A673 (cell line): ENCODE measurements at regions not wholly inside any gene's neighbourhood (a gene's known extent, or its start where the extent isn't known, plus 50 kb on each side); places are given as distances from the start of the nearest gene placed in this dataset.

Source experiments
- BruUV-seq: library from RNA; stranded (reverse); fragments of 400-500 nt; replicated peaks from 2 replicates; lab custom pipeline; 2021; lab: Mats Ljungman, UMichigan
- CTCF ChIA-PET: fragments of 300-600 bp; sonication (Branson Sonifier 250); formaldehyde crosslinking; loops from one replicate; lab custom pipeline; 2022; ENCODE audit warnings: antibody characterized with exemption; lab: Charles Lee
- POLR2A ChIA-PET: fragments of 300-600 bp; sonication (Branson Sonifier 250); formaldehyde crosslinking; loops from one replicate; lab custom pipeline; 2022; ENCODE audit warnings: antibody characterized with exemption; ENCODE audit not compliant: low non-redundant PET; lab: Charles Lee
- DNase-seq: peaks from one replicate; pipeline ENCODE4 v3.0.0-alpha.2; 2015; ENCODE audit warnings: low spot score
- H3K27ac ChIP-seq: fragments of 200-600 bp; sonication (generic); 2 replicates; pipeline ENCODE4 v1.5.1; 2016; ENCODE audit warnings: mixed run types, low read depth, mild to moderate bottlenecking, mixed read lengths, antibody characterized with exemption, low read length; ENCODE audit not compliant: poor library complexity, severe bottlenecking
- H3K27me3 ChIP-seq: fragments of 200-600 bp; sonication (generic); replicated peaks from 2 replicates; pipeline ENCODE4 v1.6.1; 2017; ENCODE audit warnings: mixed run types, low read depth, mild to moderate bottlenecking, mixed read lengths, antibody characterized with exemption, low read length; ENCODE audit not compliant: insufficient read depth, poor library complexity
- H3K36me3 ChIP-seq: fragments of 200-600 bp; sonication (generic); 2 replicates; pipeline ENCODE4 v1.6.1; 2016; ENCODE audit warnings: mixed run types, mild to moderate bottlenecking, mixed read lengths, antibody characterized with exemption, low read length; ENCODE audit not compliant: insufficient read depth, poor library complexity, severe bottlenecking
- H3K4me1 ChIP-seq: fragments of 200-600 bp; sonication (generic); 2 replicates; pipeline ENCODE4 v1.6.1; 2017; ENCODE audit warnings: mixed run types, mild to moderate bottlenecking, mixed read lengths, antibody characterized with exemption, low read length; ENCODE audit not compliant: insufficient read depth, poor library complexity, severe bottlenecking
- H3K4me3 ChIP-seq: fragments of 200-600 bp; sonication (generic); 2 replicates; pipeline ENCODE4 v1.5.1; 2016; ENCODE audit warnings: low read depth, mixed run types, mild to moderate bottlenecking, mixed read lengths, low read length; ENCODE audit not compliant: poor library complexity, severe bottlenecking
- H3K9me3 ChIP-seq: fragments of 200-600 bp; sonication (generic); 2 replicates; pipeline ENCODE4 v1.6.1; 2016; ENCODE audit warnings: mixed run types, low read depth, mild to moderate bottlenecking, mixed read lengths, antibody characterized with exemption, low read length; ENCODE audit not compliant: poor library complexity, severe bottlenecking
- EZH2 ChIP-seq: fragments of 200-600 bp; sonication (generic); IDR thresholded peaks from 2 replicates; pipeline ENCODE4 v1.6.1; 2017; ENCODE audit warnings: borderline replicate concordance, low read depth, mild to moderate bottlenecking, mixed read lengths, antibody characterized with exemption, low read length; ENCODE audit not compliant: poor library complexity, severe bottlenecking
- intact Hi-C: fragments of 100-400 bp; cut with micrococcal nuclease; formaldehyde crosslinking; loops from one replicate; pipeline ENCODE4 v1.10.0; 2022; ENCODE audit not compliant: unreplicated experiment
- TF ChIP-seq, protein P1 (sequence below): fragments of 300-800, 200-600 bp; sonication (generic); conservative IDR thresholded peaks from 2 replicates; pipeline ENCODE4 v1.5.1; 2017; ENCODE audit warnings: low read depth, mild to moderate bottlenecking, antibody characterized with exemption, low read length, moderate library complexity, mixed read lengths

- ChIA-PET POLR2A (no interaction called here), CTCF (no interaction called here)
- Histone ChIP-seq H3K4me1 (no peaks in the 10 kb centered on the region), H3K27me3 (no peaks in the 10 kb centered on the region), H3K9me3 (no peaks in the 10 kb centered on the region), H3K36me3 (no peaks in the 10 kb centered on the region), H3K27ac (no peak overlapping the region), H3K4me3 (no peak overlapping the region)
- BruUV-seq, result no TSS peak
- intact Hi-C loops, result no loop called here
- TF ChIP-seq EZH2, result no peak
- TF ChIP-seq, protein P1, sequence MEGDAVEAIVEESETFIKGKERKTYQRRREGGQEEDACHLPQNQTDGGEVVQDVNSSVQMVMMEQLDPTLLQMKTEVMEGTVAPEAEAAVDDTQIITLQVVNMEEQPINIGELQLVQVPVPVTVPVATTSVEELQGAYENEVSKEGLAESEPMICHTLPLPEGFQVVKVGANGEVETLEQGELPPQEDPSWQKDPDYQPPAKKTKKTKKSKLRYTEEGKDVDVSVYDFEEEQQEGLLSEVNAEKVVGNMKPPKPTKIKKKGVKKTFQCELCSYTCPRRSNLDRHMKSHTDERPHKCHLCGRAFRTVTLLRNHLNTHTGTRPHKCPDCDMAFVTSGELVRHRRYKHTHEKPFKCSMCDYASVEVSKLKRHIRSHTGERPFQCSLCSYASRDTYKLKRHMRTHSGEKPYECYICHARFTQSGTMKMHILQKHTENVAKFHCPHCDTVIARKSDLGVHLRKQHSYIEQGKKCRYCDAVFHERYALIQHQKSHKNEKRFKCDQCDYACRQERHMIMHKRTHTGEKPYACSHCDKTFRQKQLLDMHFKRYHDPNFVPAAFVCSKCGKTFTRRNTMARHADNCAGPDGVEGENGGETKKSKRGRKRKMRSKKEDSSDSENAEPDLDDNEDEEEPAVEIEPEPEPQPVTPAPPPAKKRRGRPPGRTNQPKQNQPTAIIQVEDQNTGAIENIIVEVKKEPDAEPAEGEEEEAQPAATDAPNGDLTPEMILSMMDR, result no peak
- no peak for DNase-seq
Observed at GRCh38 chr17:69947027-69947759, 127.8 kb upstream of the KCNJ16 start.

- ChIA-PET CTCF (no interaction called here), POLR2A (no interaction called here)
- intact Hi-C loops, result no loop called here
- no TSS peak for BruUV-seq
- Histone ChIP-seq H3K27ac (no peak overlapping the region), H3K36me3 (no peaks in the 10 kb centered on the region), H3K27me3 (no peaks in the 10 kb centered on the region), H3K9me3 (no peaks in the 10 kb centered on the region), H3K4me1 (no peaks in the 10 kb centered on the region), H3K4me3 (no peak overlapping the region)
- TF ChIP-seq EZH2, result no peak
- TF ChIP-seq, protein P1, result no peak
- DNase-seq, result no peak
Observed at GRCh38 chr17:69948406-69948805, 126.6 kb upstream of the KCNJ16 start.

- no peaks in the 10 kb centered on the region for H3K27me3 ChIP-seq
- H3K9me3 ChIP-seq, result no peaks in the 10 kb centered on the region
- ChIA-PET POLR2A (no interaction called here), CTCF (no interaction called here)
- H3K27ac ChIP-seq, result no peak overlapping the region
- no peak for DNase-seq
- no TSS peak for BruUV-seq
- TF ChIP-seq, protein P1, result no peak
- TF ChIP-seq EZH2, result no peak
- intact Hi-C loops, result no loop called here
- H3K4me3 ChIP-seq, result no peak overlapping the region
- no peaks in the 10 kb centered on the region for H3K36me3 ChIP-seq
- no peaks in the 10 kb centered on the region for H3K4me1 ChIP-seq
Observed at GRCh38 chr17:69949496-69949895, 125.5 kb upstream of the KCNJ16 start.
